Coronary artery (tissue), 2 donors: ENCODE measurements at regions not wholly inside any gene's neighbourhood (a gene's known extent, or its start where the extent isn't known, plus 50 kb on each side); places are given as distances from the start of the nearest gene placed in this dataset.

Experiments
- DNase-seq: peaks from one replicate; pipeline ENCODE4 v3.0.0-alpha.2; 2017; ENCODE audit warnings: low spot score
- H3K27ac ChIP-seq, 2 donors: fragments of 200-600 bp; sonication (generic); one replicate each; pipeline ENCODE4 v1.5.1; 2016 to 2019
- H3K4me3 ChIP-seq: fragments of 200-600 bp; sonication (generic); 2 replicates; pipeline ENCODE4 v1.5.1; 2016; ENCODE audit warnings: mild to moderate bottlenecking, moderate library complexity
- CTCF ChIP-seq: fragments of 200-600 bp; sonication (generic); IDR thresholded peaks from one replicate; pipeline ENCODE4 v1.5.1; 2019; ENCODE audit warnings: antibody characterized with exemption

GRCh38 chr16:49168126-49168525 is 113.5 kb downstream of the CBLN1 start:
- no peak for TF ChIP-seq CTCF
- no peak overlapping the region for H3K4me3 ChIP-seq
- no peak for DNase-seq
- H3K27ac ChIP-seq, result no peak overlapping the region

GRCh38 chr16:49165025-49165424 is 116.6 kb downstream of the CBLN1 start:
- no peak for TF ChIP-seq CTCF
- no peak overlapping the region for H3K4me3 ChIP-seq
- DNase-seq, result no peak
- no peak overlapping the region for H3K27ac ChIP-seq

- TF ChIP-seq CTCF, result no peak
- DNase-seq, result no peak
- no peak overlapping the region for H3K27ac ChIP-seq
- no peak overlapping the region for H3K4me3 ChIP-seq
These were observed 120.4 kb downstream of the CBLN1 start for GRCh38 chr16:49161191-49161590.

GRCh38 chr16:49158029-49158642 is 123.5 kb downstream of the CBLN1 start:
- H3K27ac ChIP-seq, result no peak overlapping the region
- TF ChIP-seq CTCF, result no peak
- no peak overlapping the region for H3K4me3 ChIP-seq
- DNase-seq, result no peak

- no peak for TF ChIP-seq CTCF
- no peak overlapping the region for H3K27ac ChIP-seq
- no peak for DNase-seq
- no peak overlapping the region for H3K4me3 ChIP-seq
These were observed 131.3 kb downstream of the CBLN1 start for GRCh38 chr16:49150341-49150740.

- Histone ChIP-seq H3K27ac (no peak overlapping the region), H3K4me3 (no peak overlapping the region)
- DNase-seq, result no peak
- no peak for TF ChIP-seq CTCF
These were observed 133.2 kb downstream of the CBLN1 start for GRCh38 chr16:49148410-49148809.

- TF ChIP-seq CTCF, result no peak
- DNase-seq, result no peak
- Histone ChIP-seq H3K27ac (no peak overlapping the region), H3K4me3 (no peak overlapping the region)
These were observed 141.0 kb downstream of the CBLN1 start for GRCh38 chr16:49140618-49141017.
